AG09309 (cell line): ENCODE measurements at regions not wholly inside any gene's neighbourhood (a gene's known extent, or its start where the extent isn't known, plus 50 kb on each side); places are given as distances from the start of the nearest gene placed in this dataset.

ENCODE experiments used
- DNase-seq: peaks from one replicate; pipeline ENCODE4 v3.0.0-alpha.2; 2010; ENCODE audit warnings: low read depth
- H3K4me3 ChIP-seq: 2 replicates; pipeline ENCODE4 v1.5.1; 2011; ENCODE audit warnings: mild to moderate bottlenecking, low read depth, low read length, moderate library complexity; ENCODE audit not compliant: control insufficient read depth
- TF ChIP-seq, protein P1 (sequence below): IDR thresholded peaks from 2 replicates; pipeline ENCODE4 v1.5.1; 2011; ENCODE audit warnings: mild to moderate bottlenecking, low read depth, low read length, inconsistent platforms; ENCODE audit not compliant: insufficient read depth, control insufficient read depth; ENCODE audit errors: missing control alignments

DNA sequence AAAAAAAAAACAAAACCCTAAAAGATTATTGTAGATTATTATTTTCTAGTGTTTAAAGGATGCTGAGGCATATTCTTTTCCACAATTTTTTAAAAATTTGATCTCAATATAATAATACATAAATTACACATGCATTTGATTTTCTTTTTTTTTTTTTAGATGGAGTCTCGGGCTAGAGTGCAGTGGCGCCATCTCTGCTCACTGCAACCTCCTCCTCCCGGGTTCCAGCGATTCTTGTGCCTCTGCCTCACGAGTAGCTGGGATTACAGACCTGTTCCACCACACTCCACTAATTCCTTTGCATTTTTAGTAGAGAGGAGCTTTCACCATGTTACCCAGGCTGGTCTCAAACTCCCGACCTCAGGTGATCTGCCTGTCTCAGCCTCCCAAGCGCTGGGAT is 83.5 kb upstream of the TSPAN5 start:
- TF ChIP-seq, protein P1, sequence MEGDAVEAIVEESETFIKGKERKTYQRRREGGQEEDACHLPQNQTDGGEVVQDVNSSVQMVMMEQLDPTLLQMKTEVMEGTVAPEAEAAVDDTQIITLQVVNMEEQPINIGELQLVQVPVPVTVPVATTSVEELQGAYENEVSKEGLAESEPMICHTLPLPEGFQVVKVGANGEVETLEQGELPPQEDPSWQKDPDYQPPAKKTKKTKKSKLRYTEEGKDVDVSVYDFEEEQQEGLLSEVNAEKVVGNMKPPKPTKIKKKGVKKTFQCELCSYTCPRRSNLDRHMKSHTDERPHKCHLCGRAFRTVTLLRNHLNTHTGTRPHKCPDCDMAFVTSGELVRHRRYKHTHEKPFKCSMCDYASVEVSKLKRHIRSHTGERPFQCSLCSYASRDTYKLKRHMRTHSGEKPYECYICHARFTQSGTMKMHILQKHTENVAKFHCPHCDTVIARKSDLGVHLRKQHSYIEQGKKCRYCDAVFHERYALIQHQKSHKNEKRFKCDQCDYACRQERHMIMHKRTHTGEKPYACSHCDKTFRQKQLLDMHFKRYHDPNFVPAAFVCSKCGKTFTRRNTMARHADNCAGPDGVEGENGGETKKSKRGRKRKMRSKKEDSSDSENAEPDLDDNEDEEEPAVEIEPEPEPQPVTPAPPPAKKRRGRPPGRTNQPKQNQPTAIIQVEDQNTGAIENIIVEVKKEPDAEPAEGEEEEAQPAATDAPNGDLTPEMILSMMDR, result no peak
- no peak for DNase-seq
- no peak overlapping the region for H3K4me3 ChIP-seq

DNA sequence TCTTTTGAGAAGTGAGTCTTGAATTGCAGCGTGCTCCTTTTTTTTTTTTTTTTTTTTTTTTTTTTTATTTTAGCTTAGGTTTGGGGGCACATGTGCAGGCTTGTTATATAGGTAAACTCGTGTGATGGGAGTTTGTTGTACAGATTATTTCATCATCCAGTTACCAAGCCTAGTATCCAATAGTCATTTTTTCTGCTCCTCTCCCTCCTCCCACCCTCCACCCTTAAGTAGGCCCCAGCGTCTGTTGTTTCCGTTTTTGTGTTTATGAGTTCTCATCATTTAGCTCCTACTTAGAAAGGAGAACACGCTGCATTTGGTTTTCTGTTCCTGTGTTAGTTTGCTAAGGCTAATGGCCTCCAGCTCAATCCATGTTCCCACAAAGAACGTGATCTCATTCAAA is 81.3 kb upstream of the TSPAN5 start:
- no peak for DNase-seq
- no peak overlapping the region for H3K4me3 ChIP-seq
- TF ChIP-seq, protein P1, result no peak

DNA sequence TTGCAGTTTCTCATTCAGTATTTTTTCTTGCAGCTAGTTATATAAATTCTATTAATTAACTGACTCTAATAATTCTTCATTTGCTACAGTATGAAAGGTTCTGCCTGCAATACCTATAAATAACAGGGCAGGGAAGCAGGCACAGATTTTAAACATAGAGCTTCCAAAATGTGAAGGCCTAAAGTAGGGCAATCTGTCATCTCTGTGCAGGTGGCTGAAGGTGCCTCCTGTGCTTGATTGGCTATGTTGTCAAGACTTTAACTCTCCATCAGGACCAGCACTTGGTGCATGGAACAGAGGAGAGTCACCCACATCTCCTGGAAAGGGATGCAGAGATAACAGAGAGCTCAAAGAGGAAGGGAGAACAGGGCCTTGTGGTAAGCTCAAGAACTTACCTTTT is 75.2 kb upstream of the TSPAN5 start:
- TF ChIP-seq, protein P1, result no peak
- no peak overlapping the region for H3K4me3 ChIP-seq
- DNase-seq, result no peak

DNA sequence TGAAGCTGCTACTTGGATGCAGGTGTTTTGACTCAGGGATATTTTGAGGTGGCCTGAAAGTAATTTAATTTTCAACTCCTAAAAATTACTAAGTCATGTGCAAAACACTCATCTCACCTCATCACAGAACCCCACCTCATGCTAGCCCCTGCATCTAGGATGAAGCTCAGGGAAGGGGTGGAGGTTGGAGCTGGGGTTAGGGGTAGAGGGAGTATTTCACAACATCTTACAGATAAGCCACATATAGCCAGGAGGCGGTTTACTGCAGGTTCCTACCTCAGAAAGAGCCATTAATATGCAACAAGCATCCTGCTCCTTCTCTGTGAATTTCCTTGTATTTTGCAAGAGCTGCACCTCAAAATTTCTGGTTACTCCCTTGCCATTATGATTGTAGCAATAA is 70.5 kb upstream of the TSPAN5 start:
- H3K4me3 ChIP-seq, result no peak overlapping the region
- TF ChIP-seq, protein P1, result no peak
- DNase-seq, result no peak

DNA sequence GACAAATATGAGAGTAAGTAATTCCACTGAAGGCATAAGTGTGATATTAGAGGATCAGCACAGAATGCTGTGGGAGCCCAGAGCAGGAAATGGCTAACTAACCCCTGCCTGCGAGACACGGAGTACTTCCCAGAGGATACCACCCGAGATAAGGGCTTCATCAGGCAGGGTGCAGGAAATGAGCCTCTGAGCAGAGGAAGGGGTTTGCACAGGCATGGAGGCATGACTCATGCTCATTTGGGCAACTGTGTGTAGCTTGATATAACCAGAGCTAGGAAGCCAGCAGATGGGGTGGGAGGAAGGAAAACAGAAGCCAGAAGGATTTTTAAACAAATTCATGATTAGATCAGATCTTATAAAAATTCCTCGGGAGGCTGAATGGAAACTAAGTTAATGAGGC is 70.0 kb upstream of the TSPAN5 start:
- DNase-seq, result peak; percentile 44
- H3K4me3 ChIP-seq, result no peak overlapping the region
- TF ChIP-seq, protein P1, result peak; percentile 23

DNA sequence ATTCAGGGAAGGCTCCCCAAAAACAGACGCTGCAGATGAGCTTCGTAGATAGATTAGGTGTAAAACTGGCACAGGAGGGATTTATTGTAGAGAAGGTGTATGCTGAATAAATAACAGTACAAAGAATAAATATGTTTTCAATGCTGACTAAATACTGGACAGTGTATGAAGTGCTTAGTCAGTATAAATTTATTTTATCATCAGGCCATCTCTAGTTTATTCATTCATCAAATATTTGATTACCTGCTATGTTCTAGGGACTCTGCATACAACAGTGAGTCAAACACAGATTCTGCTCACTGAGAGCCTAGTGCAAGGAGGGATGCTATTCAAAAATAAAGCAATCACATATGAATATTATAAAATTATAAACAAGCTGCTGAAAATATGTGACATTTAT is 63.6 kb upstream of the TSPAN5 start:
- no peak for DNase-seq
- TF ChIP-seq, protein P1, result no peak
- no peak overlapping the region for H3K4me3 ChIP-seq

DNA sequence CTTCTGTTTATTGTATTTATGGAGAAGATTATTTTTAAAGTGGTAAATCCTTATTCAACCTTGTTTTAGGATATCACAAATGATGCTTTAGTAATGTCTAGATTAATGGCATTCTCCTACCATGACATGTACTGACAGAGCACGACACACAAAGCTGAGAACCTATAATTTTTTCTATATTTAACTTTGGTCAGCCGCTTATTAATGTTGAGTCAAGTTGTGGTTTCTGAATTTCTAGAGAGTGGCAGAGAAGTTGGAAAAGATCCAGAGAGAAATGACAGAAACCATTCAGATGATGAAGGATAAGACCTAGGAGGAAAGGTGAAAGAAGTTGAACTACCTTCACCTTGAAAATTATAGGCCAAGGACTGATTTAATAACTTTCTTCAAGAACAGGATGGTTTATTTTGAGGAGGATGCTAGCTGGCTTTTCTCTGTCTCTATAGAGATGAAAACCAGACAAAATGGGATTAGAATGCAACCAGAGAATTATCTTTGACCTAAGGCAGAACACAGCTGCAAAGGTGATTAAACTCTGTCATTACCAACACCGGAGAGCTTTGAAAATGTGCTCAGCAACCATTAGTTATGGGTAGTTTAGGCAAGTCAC is 62.6 kb upstream of the TSPAN5 start:
- DNase-seq, result no peak
- H3K4me3 ChIP-seq, result no peak overlapping the region
- TF ChIP-seq, protein P1, result no peak
